COLO668 (cell line): ENCODE measurements at regions not wholly inside any gene's neighbourhood (a gene's known extent, or its start where the extent isn't known, plus 50 kb on each side); places are given as distances from the start of the nearest gene placed in this dataset.

Experiments used
- DNase-seq: peaks from one replicate; lab custom pipeline; 2025; ENCODE audit not compliant: unreplicated experiment; lab: John Stamatoyannopoulos, UW

- DNase-seq = no peak
These were observed 69.1 kb upstream of the PROK2 start for GRCh38 chr3:71854096-71854495.

- no peak for DNase-seq
These were observed 66.9 kb upstream of the PROK2 start for GRCh38 chr3:71851878-71852277.

DNA sequence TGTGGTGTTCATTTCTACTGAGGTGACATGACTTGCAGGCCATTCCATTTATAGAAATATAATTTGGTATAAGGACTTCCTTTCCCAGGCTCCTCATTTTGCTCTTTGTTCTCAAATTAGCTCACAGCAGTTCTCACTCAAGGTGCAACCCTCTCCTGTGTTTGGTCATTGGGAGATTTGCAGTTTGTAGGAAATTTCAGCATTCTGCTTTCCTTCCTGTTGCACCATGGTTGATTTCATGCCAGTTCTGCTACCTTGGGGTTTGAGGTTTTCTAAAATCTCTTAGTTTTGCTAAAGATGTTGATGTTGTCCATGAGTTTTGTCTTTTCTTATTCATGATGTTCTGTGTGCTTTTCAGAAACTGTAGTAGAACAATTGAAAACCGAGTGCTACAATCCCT is 65.7 kb upstream of the PROK2 start:
- DNase-seq = no peak

- DNase-seq = no peak
These were observed 64.7 kb upstream of the PROK2 start for GRCh38 chr3:71849681-71850080.

DNA sequence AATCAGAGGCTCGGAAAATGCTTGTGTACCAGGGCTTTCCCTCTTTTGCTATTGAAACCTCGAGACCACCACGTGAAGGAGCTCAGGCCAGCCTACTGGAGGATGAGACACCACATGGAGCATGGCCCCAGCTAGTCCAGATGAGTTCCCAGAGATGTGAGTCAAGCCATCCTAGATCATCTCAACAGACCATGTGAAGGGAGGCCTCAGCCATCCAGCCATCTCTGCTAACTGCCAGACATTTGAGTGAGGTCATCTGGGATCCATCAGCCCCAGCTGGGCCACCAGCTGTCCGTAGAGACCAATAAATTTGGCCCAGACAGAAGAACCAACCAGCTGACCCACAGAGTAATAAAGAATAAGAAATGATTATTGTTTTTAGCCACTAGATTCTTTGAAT is 62.8 kb upstream of the PROK2 start:
- DNase-seq = no peak

- no peak for DNase-seq
These were observed 61.2 kb upstream of the PROK2 start for GRCh38 chr3:71846185-71846584.

GRCh38 chr3:71843071-71843470 is 58.1 kb upstream of the PROK2 start:
- no peak for DNase-seq

DNA sequence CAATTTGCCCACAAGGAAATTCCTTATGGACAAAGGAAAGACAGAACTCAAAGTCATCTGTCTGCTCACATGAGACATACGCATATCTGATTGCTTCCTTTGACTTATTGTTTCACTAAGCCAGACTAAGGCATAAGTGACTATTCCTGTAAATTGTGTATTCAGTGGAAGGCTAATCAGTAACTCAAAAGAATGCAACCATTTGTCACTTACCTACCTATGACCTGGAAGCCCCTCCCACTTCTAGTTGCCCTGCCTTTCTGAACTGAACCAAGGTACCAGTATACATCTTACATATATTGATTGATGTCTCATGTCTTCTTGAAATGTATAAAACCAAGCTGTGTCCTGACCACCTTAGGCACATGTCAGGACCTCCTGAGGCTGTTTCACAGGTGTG is 53.5 kb upstream of the PROK2 start:
- DNase-seq = no peak
